ENCODE measurements at regions not wholly inside any gene's neighbourhood (a gene's known extent, or its start where the extent isn't known, plus 50 kb on each side); places are given as distances from the start of the nearest gene placed in this dataset.

DNA sequence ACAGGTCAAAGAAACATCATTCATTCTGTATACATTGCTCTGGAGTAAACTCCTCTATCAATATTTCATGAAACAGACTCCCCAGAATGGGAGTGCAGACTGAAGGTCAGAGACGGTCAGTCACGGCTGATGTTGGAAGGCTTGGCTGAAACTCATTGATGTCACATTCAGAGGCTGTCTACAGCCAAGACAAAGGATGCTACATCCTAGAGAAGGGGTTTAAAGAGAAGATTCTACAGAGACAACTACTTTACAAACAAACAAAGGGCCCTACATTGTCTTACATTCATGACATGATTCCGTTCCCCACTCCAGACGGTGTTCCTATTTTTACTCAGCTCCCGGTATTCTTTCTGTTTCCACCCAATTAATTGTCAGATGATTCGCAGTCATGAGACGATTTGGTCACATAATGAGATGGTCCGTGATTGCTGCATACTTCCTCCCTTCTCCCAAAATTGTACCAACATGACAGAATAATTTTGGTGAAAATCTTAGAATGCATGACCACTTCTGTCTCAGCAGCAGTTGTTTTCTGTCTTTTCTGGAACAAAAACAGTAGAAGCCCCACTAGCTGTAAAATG is 73.8 kb upstream of the VAV3 start:
- TF ChIP-seq, protein P1, sequence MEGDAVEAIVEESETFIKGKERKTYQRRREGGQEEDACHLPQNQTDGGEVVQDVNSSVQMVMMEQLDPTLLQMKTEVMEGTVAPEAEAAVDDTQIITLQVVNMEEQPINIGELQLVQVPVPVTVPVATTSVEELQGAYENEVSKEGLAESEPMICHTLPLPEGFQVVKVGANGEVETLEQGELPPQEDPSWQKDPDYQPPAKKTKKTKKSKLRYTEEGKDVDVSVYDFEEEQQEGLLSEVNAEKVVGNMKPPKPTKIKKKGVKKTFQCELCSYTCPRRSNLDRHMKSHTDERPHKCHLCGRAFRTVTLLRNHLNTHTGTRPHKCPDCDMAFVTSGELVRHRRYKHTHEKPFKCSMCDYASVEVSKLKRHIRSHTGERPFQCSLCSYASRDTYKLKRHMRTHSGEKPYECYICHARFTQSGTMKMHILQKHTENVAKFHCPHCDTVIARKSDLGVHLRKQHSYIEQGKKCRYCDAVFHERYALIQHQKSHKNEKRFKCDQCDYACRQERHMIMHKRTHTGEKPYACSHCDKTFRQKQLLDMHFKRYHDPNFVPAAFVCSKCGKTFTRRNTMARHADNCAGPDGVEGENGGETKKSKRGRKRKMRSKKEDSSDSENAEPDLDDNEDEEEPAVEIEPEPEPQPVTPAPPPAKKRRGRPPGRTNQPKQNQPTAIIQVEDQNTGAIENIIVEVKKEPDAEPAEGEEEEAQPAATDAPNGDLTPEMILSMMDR (conservative IDR thresholded peaks at IDR 0.05; ENCODE audit: low read length), result no peak
- TF ChIP-seq EZH2phosphoT487 (IDR thresholded peaks at IDR 0.05; ENCODE audit: borderline replicate concordance), result no peak

Measured in Loucy (cell line).